Inflammatory macrophage treated with lipopolysaccharide for 1 hour (primary cell): ENCODE measurements at regions not wholly inside any gene's neighbourhood (a gene's known extent, or its start where the extent isn't known, plus 50 kb on each side); places are given as distances from the start of the nearest gene placed in this dataset.

Experiments used
- DNase-seq, 2 donors: peaks; one replicate each; pipeline ENCODE4 v3.0.0-alpha.2; 2020 to 2022

- no peak for DNase-seq
Observed at GRCh38 chr4:138851391-138852335, 163.9 kb upstream of the NOCT start.

GRCh38 chr4:138845664-138846063, 169.9 kb upstream of the NOCT start:
- DNase-seq: no peak

GRCh38 chr4:138845054-138845453, 170.5 kb upstream of the NOCT start:
- no peak for DNase-seq

- no peak for DNase-seq
Observed at GRCh38 chr4:138843616-138844015, 172.0 kb upstream of the NOCT start.

GRCh38 chr4:138841343-138841742, 174.2 kb upstream of the NOCT start:
- no peak for DNase-seq

- DNase-seq: no peak
Observed at GRCh38 chr4:138838251-138838650, 177.3 kb upstream of the NOCT start.

- peak in 1 of 2 donors; percentile 12 for DNase-seq
Observed at GRCh38 chr4:138835832-138836533, 179.6 kb upstream of the NOCT start.

- peak; percentile 25 for DNase-seq
Observed at GRCh38 chr4:138833974-138834373, 181.6 kb upstream of the NOCT start.

GRCh38 chr4:138832563-138832962, 183.0 kb upstream of the NOCT start:
- peak in 1 of 2 donors; percentile 27 for DNase-seq

GRCh38 chr4:138831948-138832347, 183.6 kb upstream of the NOCT start:
- DNase-seq: no peak

- DNase-seq: no peak
Observed at GRCh38 chr4:138828926-138829325, 186.7 kb upstream of the NOCT start.

GRCh38 chr4:138826754-138827153, 188.8 kb upstream of the NOCT start:
- no peak for DNase-seq

- no peak for DNase-seq
Observed at GRCh38 chr4:138826322-138826721, 189.3 kb upstream of the NOCT start.

- no peak for DNase-seq
Observed at GRCh38 chr4:138821331-138821730, 194.2 kb upstream of the NOCT start.

- no peak for DNase-seq
Observed at GRCh38 chr4:138816875-138817274, 198.7 kb upstream of the NOCT start.

- no peak for DNase-seq
Observed at GRCh38 chr4:138815811-138816210, 199.8 kb upstream of the NOCT start.

- no peak for DNase-seq
Observed at GRCh38 chr4:138805736-138806135, 209.8 kb upstream of the NOCT start.

- DNase-seq: no peak
Observed at GRCh38 chr4:138804711-138805110, 210.9 kb upstream of the NOCT start.

GRCh38 chr4:138803051-138803450, 212.5 kb upstream of the NOCT start:
- DNase-seq: no peak

- no peak for DNase-seq
Observed at GRCh38 chr4:138802499-138802898, 213.1 kb upstream of the NOCT start.

GRCh38 chr4:138800421-138800820, 215.2 kb upstream of the NOCT start:
- no peak for DNase-seq

- no peak for DNase-seq
Observed at GRCh38 chr4:138798404-138798803, 217.2 kb upstream of the NOCT start.

GRCh38 chr4:138797646-138798045, 217.9 kb upstream of the NOCT start:
- no peak for DNase-seq

GRCh38 chr4:138796761-138797160, 218.8 kb upstream of the NOCT start:
- DNase-seq: no peak
